ENCODE measurements at regions not wholly inside any gene's neighbourhood (a gene's known extent, or its start where the extent isn't known, plus 50 kb on each side); places are given as distances from the start of the nearest gene placed in this dataset.
"Not testable (repeated sequence)": the region's sequence is repeated elsewhere in the genome, so short reads cannot be mapped to it uniquely, and the experiment has no call there.

GRCh38 chr11:110850846-110851245, 138.6 kb upstream of the ARHGAP20 start:
- no peak overlapping the region for H3K27ac Mint-ChIP-seq
- peaks cover 0 to 1% of the 10 kb centered on the region in 2 donors for H3K9me3 Mint-ChIP-seq
- H3K4me1 Mint-ChIP-seq (ENCODE audit: low read depth in 2 of 2), result no peaks in the 10 kb centered on the region
- H3K4me3 Mint-ChIP-seq, result no peak overlapping the region
- no peak for DNase-seq
- H3K27me3 Mint-ChIP-seq, result peaks cover 24 to 32% of the 10 kb centered on the region in 2 donors
- H3K36me3 Mint-ChIP-seq (ENCODE audit: insufficient read depth), result no peaks in the 10 kb centered on the region
- no peak for ATAC-seq (replicated peaks)

DNA sequence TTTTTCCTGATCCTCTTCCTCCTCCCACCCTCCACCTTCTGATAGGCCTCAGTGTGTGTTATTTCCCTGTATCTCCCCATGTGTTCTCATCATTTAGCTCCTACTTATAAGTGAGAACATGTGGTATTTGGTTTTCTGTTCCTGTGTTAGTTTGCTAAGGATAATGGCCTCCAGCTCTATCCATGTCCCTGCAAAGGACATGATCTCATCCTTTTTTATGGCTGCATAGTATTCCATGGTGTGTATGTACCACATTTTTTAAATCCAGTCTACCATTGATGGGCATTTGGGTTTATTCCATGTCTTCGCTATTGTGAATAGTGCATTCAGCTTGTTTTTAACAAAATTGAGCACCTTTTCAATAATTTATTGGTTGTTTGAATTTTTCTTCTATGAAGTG, 130.8 kb upstream of the ARHGAP20 start:
- H3K9me3 Mint-ChIP-seq; H3K27ac Mint-ChIP-seq; H3K27me3 Mint-ChIP-seq; H3K36me3 Mint-ChIP-seq (ENCODE audit: insufficient read depth); ATAC-seq (replicated peaks); DNase-seq; H3K4me1 Mint-ChIP-seq (ENCODE audit: low read depth in 2 of 2); H3K4me3 Mint-ChIP-seq: not testable (repeated sequence)

DNA sequence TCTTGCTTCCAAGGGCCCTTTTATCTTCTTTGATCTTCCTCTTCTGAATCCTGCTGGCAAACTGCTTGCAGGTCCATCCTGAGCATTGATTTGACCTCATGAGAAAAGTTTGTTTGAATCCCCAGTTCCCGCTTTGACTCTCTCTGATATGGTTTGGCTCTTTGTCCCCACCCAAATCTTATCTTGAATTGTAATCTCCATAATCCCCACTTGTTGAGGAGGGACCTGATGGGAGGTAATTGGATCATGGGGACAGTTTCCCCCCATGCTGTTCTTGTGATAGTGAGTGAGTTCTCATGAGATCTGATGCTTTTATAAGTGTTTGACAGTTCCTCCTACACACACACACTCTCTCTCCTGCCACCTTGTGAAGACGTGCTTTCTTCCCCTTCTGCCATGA, 126.6 kb upstream of the ARHGAP20 start:
- Mint-ChIP-seq H3K36me3 (ENCODE audit: insufficient read depth) (no peaks in the 10 kb centered on the region), H3K27ac (no peak overlapping the region), H3K27me3 (peaks cover 12 to 16% of the 10 kb centered on the region in 2 donors), H3K4me3 (no peak overlapping the region), H3K9me3 (peaks cover 0 to 2% of the 10 kb centered on the region in 2 donors), H3K4me1 (ENCODE audit: low read depth in 2 of 2) (no peaks in the 10 kb centered on the region)
- ATAC-seq (replicated peaks), result no peak
- no peak for DNase-seq

- H3K9me3 Mint-ChIP-seq, result no peaks in the 10 kb centered on the region
- H3K36me3 Mint-ChIP-seq (ENCODE audit: insufficient read depth), result no peaks in the 10 kb centered on the region
- no peak overlapping the region for H3K4me3 Mint-ChIP-seq
- no peak for ATAC-seq (replicated peaks)
- H3K27ac Mint-ChIP-seq, result no peak overlapping the region
- no peak for DNase-seq
- H3K4me1 Mint-ChIP-seq (ENCODE audit: low read depth in 2 of 2), result no peaks in the 10 kb centered on the region
- H3K27me3 Mint-ChIP-seq, result peaks cover 12 to 19% of the 10 kb centered on the region in 2 donors
These were observed 125.4 kb upstream of the ARHGAP20 start for GRCh38 chr11:110837603-110838002.

DNA sequence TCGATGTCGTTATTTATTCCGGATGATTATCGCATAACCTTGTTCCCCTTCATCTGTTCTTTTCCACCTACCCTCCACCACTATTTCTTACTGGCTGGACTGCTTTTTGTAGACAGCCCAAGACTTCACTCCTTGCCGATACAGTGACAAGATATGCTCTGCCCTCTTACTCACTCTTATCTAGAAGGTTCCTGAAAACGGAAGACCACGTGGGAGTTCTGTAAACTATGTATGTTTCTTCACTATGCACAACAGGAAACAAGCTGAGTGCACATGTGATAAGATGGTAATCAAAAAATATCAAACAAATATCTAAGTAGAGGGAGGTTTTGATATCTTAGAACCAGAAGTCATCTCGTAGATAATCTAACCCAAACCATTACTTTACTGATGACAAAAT, 122.9 kb upstream of the ARHGAP20 start:
- no peaks in the 10 kb centered on the region for H3K4me1 Mint-ChIP-seq (ENCODE audit: low read depth in 2 of 2)
- H3K27ac Mint-ChIP-seq, result no peak overlapping the region
- no peak for ATAC-seq (replicated peaks)
- H3K4me3 Mint-ChIP-seq, result no peak overlapping the region
- peaks cover 21 to 44% of the 10 kb centered on the region in 2 donors for H3K27me3 Mint-ChIP-seq
- DNase-seq, result no peak
- H3K36me3 Mint-ChIP-seq (ENCODE audit: insufficient read depth), result no peaks in the 10 kb centered on the region
- no peaks in the 10 kb centered on the region for H3K9me3 Mint-ChIP-seq

DNA sequence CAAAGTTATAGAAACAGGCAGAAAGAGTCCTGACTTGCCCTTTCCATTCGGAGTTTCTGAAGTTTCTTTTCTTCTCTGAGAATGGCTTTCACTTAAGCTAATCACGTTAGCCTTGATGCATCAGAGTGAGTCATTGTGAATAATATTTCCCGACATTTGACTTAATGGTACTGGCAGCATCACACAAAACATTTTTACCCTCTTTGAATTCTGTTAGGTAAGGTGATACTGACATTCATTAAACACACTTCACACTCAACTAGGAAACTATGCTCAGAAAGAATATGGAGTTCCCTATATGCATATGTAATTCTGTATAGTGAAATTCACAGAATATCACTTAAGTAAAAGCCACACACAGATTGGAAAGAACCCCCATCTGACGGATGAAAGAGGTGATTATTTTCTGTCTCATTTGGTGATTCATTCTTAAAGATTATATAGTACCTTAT, 120.8 kb upstream of the ARHGAP20 start:
- H3K27me3 Mint-ChIP-seq, result peaks cover 25 to 41% of the 10 kb centered on the region in 2 donors
- H3K4me3 Mint-ChIP-seq, result no peak overlapping the region
- DNase-seq (no peak), ATAC-seq (replicated peaks) (no peak)
- H3K36me3 Mint-ChIP-seq (ENCODE audit: insufficient read depth), result no peaks in the 10 kb centered on the region
- no peaks in the 10 kb centered on the region for H3K9me3 Mint-ChIP-seq
- H3K4me1 Mint-ChIP-seq (ENCODE audit: low read depth in 2 of 2), result no peaks in the 10 kb centered on the region
- H3K27ac Mint-ChIP-seq, result no peak overlapping the region

- Mint-ChIP-seq H3K36me3 (ENCODE audit: insufficient read depth) (no peaks in the 10 kb centered on the region), H3K27ac (no peak overlapping the region), H3K9me3 (no peaks in the 10 kb centered on the region), H3K4me1 (ENCODE audit: low read depth in 2 of 2) (no peaks in the 10 kb centered on the region), H3K27me3 (peaks cover 25 to 41% of the 10 kb centered on the region in 2 donors), H3K4me3 (no peak overlapping the region)
- DNase-seq (no peak), ATAC-seq (replicated peaks) (no peak)
These were observed 120.3 kb upstream of the ARHGAP20 start for GRCh38 chr11:110832539-110832938.

DNA sequence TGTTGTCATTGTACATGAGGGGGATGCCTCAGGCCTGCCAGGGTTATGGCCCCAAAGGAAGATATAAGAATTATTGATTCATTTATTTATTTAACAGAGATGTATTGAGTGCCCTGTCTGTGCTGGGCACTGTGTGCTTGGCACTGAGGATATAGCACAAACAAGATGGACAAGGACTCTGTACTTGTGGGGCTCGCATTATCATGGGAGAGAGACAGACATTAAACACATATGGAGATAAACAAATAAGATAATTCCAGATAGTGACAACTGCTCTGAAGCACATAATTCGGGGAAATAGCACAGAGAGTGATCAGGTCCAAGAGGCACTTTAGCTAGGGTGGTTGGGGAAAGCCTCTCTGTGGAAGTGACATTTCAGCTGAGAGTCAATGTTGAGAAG, 119.8 kb upstream of the ARHGAP20 start:
- DNase-seq, result no peak

GRCh38 chr11:110830747-110831146, 118.5 kb upstream of the ARHGAP20 start:
- Mint-ChIP-seq H3K4me1 (ENCODE audit: low read depth in 2 of 2) (no peaks in the 10 kb centered on the region), H3K36me3 (ENCODE audit: insufficient read depth) (no peaks in the 10 kb centered on the region), H3K9me3 (no peaks in the 10 kb centered on the region), H3K4me3 (no peak overlapping the region), H3K27ac (no peak overlapping the region), H3K27me3 (peaks cover 25 to 49% of the 10 kb centered on the region in 2 donors)
- DNase-seq (no peak), ATAC-seq (replicated peaks) (no peak)

More for the DNA sequence above, 119.8 kb upstream of the ARHGAP20 start:
- Mint-ChIP-seq H3K4me1 (ENCODE audit: low read depth in 2 of 2) (no peaks in the 10 kb centered on the region), H3K9me3 (no peaks in the 10 kb centered on the region), H3K4me3 (no peak overlapping the region), H3K27ac (no peak overlapping the region), H3K36me3 (ENCODE audit: insufficient read depth) (no peaks in the 10 kb centered on the region), H3K27me3 (peaks cover 25 to 41% of the 10 kb centered on the region in 2 donors)
- no peak for ATAC-seq (replicated peaks)

- H3K9me3 Mint-ChIP-seq, result no peaks in the 10 kb centered on the region
- H3K36me3 Mint-ChIP-seq (ENCODE audit: insufficient read depth), result no peaks in the 10 kb centered on the region
- H3K4me3 Mint-ChIP-seq, result no peak overlapping the region
- no peak for DNase-seq
- H3K27ac Mint-ChIP-seq, result no peak overlapping the region
- no peaks in the 10 kb centered on the region for H3K4me1 Mint-ChIP-seq (ENCODE audit: low read depth in 2 of 2)
- H3K27me3 Mint-ChIP-seq, result peaks cover 24 to 47% of the 10 kb centered on the region in 2 donors
- ATAC-seq (replicated peaks), result no peak
These were observed 118.1 kb upstream of the ARHGAP20 start for GRCh38 chr11:110830344-110830743.

DNA sequence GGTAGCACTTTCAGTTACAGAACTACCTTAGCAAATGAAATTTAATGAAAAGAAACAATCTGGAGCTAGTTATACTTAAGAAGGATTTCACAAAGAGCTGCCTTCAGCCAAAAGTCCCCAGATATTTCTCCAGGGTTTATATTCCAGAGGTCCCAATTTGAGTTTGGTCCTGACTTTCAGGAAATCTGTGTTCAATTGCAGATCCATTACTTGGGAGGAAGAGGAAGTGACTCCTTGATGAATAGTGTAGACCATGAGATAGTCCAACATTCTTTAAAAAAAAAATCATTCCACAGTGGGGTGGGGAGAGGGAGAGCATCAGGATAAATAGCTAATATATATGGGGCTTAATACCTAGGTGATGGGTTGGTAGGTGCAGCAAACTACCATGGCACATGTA, 117.6 kb upstream of the ARHGAP20 start:
- H3K4me1 Mint-ChIP-seq (ENCODE audit: low read depth in 2 of 2), result no peaks in the 10 kb centered on the region
- no peak overlapping the region for H3K27ac Mint-ChIP-seq
- ATAC-seq (replicated peaks) (no peak), DNase-seq (no peak)
- no peaks in the 10 kb centered on the region for H3K9me3 Mint-ChIP-seq
- peaks cover 19 to 43% of the 10 kb centered on the region in 2 donors for H3K27me3 Mint-ChIP-seq
- no peak overlapping the region for H3K4me3 Mint-ChIP-seq
- no peaks in the 10 kb centered on the region for H3K36me3 Mint-ChIP-seq (ENCODE audit: insufficient read depth)

GRCh38 chr11:110828086-110828485, 115.8 kb upstream of the ARHGAP20 start:
- peaks cover 18 to 43% of the 10 kb centered on the region in 2 donors for H3K27me3 Mint-ChIP-seq
- H3K36me3 Mint-ChIP-seq (ENCODE audit: insufficient read depth), result no peaks in the 10 kb centered on the region
- no peaks in the 10 kb centered on the region for H3K4me1 Mint-ChIP-seq (ENCODE audit: low read depth in 2 of 2)
- H3K9me3 Mint-ChIP-seq, result no peaks in the 10 kb centered on the region
- ATAC-seq (replicated peaks) (no peak), DNase-seq (no peak)
- H3K27ac Mint-ChIP-seq, result no peak overlapping the region
- H3K4me3 Mint-ChIP-seq, result no peak overlapping the region

DNA sequence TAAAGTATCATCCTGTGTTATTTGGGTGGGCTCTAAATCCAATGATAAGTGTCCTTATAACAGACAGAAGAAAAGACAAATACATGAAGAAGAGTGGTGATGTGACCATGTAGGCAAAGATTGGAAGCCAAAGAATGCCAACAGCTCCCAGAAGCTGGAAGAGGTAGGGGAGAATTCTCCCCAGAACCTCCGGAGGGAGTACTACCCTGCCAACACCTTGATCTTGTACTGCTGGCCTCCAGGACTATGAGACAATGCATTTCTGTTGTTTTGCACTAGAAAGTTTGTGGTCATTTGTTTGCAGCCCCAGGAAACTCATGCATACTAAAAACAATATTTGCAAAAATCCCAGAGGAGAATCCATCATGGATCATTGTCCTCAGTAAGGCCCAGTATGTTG, 115.0 kb upstream of the ARHGAP20 start:
- no peaks in the 10 kb centered on the region for H3K36me3 Mint-ChIP-seq (ENCODE audit: insufficient read depth)
- H3K9me3 Mint-ChIP-seq, result no peaks in the 10 kb centered on the region
- H3K27ac Mint-ChIP-seq, result no peak overlapping the region
- ATAC-seq (replicated peaks), result no peak
- no peak overlapping the region for H3K4me3 Mint-ChIP-seq
- peaks cover 18 to 36% of the 10 kb centered on the region in 2 donors for H3K27me3 Mint-ChIP-seq
- no peaks in the 10 kb centered on the region for H3K4me1 Mint-ChIP-seq (ENCODE audit: low read depth in 2 of 2)
- DNase-seq, result no peak

GRCh38 chr11:110824912-110825620, 112.8 kb upstream of the ARHGAP20 start:
- no peak for ATAC-seq (replicated peaks)
- Mint-ChIP-seq H3K27ac (no peak overlapping the region), H3K4me1 (ENCODE audit: low read depth in 2 of 2) (no peaks in the 10 kb centered on the region), H3K36me3 (ENCODE audit: insufficient read depth) (no peaks in the 10 kb centered on the region), H3K27me3 (peaks cover 9 to 14% of the 10 kb centered on the region in 2 donors), H3K4me3 (no peak overlapping the region), H3K9me3 (no peaks in the 10 kb centered on the region)
- no peak for DNase-seq
